HG03175 (cell line): ENCODE measurements at regions not wholly inside any gene's neighbourhood (a gene's known extent, or its start where the extent isn't known, plus 50 kb on each side); places are given as distances from the start of the nearest gene placed in this dataset.

Experiments
- ATAC-seq: cut with Tn5 transposase; IDR thresholded peaks from one replicate; pipeline ENCODE4 v1.9.1; 2021; ENCODE audit warnings: mild to moderate bottlenecking, moderate library complexity; ENCODE audit not compliant: unreplicated experiment

- ATAC-seq, result no peak
Observed at GRCh38 chr2:173854840-173855239, 110.3 kb downstream of the SP3 start.

- ATAC-seq, result no peak
Observed at GRCh38 chr2:173855661-173856060, 109.5 kb downstream of the SP3 start.
